HG02588 (cell line): ENCODE measurements at regions not wholly inside any gene's neighbourhood (a gene's known extent, or its start where the extent isn't known, plus 50 kb on each side); places are given as distances from the start of the nearest gene placed in this dataset.

Experiments
- ATAC-seq: cut with Tn5 transposase; IDR thresholded peaks from one replicate; pipeline ENCODE4 v1.9.1; 2021; ENCODE audit warnings: mild to moderate bottlenecking, moderate library complexity; ENCODE audit not compliant: unreplicated experiment

DNA sequence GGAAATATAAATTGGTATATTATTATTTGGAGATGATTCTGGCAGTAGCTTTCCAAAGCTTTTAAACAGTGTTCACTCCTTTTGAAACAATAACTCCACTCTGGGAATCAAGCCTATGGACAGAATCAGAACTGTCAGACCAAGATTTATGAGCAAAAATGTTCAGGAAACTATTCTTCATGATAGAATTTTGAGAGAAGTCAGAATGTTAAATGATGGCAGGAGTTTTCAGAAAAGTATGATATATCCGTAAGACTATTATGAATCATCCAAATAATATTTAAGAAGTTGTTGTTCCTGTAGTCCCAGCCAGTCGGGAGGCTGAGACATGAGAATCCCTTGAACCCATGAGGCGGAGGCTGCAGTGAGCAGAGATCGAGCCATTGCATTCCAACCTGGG, 50.5 kb upstream of the ADGRG2 start:
- no peak for ATAC-seq

DNA sequence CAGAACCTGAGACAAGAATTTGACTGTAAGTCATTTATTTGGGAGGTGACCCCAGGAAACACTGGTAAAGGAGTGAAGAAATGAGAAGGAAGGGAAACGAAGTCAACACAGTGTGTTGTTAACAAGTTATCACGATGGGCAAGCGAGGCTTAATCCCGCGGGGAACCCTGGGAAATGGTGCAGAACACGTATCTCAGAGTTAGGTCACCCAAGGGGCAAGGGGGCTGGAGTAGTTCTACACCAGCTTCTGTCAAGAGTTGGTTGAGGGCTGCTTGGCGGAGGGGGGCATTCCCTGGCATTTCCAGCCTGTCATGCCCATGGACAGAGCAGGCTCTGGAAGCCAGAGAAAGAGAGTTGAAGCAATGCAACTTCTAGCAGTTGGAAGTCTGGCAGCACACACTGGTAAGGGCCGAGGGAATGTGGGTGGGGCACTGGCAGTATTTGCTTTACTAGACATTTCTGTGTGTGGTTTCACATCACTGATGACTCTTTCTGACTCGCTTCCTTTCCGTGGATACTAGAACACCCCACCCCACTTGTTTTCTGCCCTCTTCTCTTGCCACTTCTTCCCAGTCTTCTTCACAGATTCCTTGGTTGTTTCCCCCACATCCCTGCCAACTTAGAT, 52.2 kb upstream of the ADGRG2 start:
- ATAC-seq: no peak

DNA sequence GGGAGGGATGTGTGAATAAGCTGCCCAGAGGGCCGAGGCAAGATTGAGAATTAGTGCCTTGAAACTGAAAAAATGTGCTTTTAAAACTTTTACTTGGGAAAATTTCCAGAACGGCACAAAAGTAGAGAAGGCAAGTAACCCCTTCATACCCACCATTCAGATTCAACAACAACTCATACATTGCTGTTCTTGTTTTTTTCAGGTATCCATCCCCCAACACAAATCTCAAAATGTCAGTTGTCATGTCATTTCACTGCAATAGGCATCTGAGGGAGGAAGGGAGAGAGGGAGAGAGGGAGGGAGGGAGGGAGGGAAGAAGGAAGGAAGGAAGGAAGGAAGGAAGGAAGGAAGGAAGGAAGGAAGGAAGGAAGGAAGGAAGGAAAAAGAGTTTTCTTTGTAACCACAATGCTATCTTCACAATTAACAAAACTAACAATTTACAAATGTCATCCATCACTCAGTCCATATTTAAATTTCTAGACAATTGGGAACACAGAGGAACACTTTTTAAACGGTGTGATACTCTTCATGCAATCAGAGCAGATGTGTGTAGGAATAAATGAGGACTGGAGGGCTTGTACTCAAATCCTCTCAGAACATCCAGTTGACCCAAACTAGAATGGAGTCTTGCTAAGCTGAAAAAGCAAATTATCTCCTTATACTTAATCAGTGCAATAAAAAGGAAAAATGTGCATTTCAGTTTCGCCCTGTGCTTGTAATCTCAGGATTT, 54.8 kb upstream of the ADGRG2 start:
- no peak for ATAC-seq

DNA sequence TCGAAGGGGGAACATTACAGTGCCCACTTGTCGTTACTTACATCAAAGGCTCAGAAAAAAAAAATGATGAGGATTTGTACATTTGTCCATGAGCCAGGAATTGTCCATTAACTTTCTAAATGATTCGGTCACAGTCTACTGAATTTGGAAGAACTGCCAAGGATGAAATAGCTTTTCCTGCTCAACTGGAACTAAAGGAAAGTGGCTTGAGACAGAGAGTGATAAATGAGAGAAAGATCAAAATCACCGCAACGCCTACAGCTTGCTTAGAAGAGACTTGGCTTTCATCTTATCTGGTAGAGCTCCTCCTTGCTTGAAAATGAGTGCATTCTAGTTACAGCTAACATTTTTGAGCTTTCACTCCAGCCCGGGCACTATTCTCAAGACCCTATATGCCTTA, 55.5 kb upstream of the ADGRG2 start:
- no peak for ATAC-seq

DNA sequence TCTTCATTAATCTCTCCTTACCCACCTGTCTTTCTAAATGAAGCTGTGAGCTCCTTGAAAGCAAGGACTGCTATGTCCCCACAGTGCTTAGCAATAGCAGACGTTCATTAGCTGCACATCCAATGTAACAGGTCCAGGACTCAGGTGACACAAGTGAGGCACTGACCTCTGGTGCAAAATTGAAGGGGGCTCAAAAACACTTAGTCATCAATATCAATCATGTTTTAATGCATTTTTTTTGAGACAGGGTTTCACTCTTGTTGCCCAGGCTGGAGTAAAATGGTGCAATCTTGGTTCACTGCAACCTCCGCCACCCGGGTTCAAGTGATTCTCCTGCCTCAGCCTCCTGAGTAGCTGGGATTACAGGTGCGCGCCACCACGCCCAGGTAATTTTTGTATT, 56.1 kb upstream of the ADGRG2 start:
- no peak for ATAC-seq

DNA sequence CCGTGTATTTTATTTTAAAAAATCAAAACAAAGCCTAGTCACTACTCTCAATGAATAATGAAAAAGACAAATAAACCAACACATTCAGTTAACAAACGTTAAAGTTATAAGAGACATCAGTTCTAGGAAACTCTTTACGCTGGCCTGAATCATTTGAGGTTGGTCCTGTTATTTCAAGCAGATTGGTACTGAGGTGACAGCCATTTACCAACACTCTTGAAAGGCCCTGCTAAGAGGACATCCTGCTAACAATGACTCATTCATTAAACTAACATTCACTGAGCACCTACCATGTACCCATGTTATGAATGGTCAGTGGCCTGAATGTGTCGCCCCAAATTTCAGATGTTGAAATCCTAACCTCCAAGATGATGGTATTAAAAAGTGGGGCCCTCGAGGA, 57.1 kb upstream of the ADGRG2 start:
- no peak for ATAC-seq

DNA sequence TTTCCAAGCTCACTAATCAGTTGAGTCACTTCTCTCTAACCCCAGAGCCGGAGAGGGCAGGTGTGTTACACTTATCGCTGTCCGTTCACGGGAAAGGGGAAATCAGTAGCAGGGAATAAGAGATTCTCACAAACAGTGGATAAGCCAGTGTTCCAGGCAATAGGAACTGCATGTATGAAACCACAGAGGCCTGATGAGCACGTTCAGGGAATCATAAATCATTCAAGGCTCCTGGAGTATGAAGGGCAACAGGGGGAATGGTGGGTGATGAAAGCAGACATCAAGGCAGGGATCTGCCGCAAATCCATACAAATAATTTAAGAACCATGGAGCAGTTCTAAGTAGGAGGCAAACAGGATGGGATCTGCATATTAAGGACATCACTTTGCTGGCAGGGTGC, 59.1 kb upstream of the ADGRG2 start:
- no peak for ATAC-seq

DNA sequence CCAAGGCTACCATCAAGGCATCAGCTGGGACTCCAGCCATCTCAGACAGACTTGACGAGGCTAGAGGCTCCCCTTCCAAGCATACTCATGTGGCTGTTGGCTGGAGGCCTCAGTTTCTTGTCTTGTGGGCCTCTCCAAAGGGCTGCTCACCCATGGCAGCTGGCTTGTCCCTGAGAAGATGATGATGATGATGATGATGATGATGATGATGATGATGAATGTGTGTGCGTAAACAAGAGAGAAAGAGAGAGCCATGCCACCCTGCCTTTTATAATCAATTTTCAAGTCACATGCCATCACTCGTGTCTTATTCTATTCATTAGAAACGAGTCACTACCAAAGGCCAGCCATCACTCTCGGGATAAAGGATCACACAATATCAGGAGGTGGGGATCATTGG, 60.5 kb upstream of the ADGRG2 start:
- no peak for ATAC-seq

DNA sequence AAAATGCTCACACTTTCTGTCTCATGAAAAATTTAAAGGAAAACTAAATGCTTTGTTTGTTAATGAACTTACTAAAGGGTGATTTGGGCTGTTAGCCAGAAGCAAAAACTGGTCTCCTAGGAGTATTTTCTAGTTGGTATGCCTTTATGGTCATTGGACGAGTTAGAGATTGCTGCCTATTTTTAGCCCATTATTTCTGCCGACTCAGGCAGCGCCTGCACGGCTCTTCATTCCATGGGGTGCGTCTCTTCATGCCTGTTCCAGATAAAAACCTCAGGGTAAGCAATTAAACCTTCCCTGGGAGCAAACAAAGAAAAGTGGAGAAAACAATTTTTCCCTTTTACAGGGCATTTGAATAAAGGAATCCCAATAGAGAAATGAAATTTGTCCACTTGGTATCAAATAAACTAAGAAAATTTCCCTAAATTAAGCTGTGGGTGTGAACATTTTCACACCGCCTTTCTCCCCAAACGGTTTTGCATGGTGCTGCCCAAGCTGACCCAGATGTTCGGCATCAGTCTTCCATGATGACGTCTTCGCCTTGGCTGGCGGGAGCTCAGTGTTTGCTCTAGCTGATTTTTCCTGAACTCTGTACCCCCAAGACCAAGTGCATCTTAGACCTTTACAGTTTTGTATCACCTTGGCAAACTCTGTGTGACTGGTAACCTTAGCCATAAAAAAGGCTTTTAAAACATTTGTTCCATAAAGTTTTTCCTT, 61.7 kb upstream of the ADGRG2 start:
- ATAC-seq: no peak

DNA sequence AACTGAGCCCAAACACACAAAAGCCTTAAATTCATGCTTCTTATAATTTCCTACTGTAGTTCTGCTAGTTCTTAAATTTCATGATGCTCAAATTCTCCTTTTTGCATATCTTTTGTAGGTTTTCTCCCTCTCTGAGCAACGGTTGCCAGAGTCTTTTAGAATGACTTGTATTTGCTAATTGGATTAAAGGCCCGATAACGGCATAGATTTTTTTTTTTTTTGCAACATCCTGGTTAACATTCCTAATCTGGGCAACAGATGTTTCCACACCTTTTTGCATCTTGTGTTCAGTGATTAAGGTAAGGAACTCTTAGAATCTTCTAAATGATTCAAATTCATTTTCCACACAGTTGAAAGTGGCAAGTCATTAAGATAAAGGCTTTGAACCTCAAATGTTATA, 66.3 kb upstream of the ADGRG2 start:
- ATAC-seq: no peak

DNA sequence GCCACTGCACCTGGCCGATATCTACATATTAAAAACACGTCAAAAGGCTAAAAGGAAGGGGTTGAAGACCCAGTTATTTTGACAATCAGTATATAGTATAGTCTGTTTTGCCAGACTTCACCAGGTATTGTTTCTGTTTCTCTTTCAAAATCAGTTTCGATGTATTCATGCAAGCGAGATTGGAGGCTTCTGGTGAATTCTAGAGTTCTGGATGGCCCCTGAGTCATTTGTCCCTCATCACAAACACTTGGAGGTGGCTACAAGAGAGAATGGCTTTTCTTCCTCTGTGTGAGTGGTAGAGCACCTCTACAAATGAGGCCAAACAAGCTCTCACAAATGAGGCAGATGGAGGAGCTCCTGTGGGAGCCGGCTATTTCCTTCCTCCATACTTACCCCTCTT, 68.6 kb upstream of the ADGRG2 start:
- no peak for ATAC-seq

DNA sequence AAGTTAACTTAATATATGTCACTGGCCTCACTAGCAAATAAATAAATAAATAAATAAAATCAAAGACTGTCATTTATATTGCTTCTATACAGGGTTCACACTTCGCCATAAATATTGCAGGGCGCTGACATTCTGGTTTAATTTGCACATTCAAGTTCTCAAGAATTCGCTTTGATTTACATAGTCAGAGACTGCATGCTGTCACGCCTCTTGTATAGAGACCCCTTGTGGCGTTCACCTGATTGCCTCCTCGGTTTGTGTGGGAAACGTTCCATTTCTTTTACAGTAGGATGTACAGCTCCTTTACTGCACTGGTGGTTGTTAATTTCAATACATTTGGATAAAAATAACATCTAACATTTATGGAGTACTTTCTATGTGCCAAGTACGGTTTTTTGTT, 71.3 kb upstream of the ADGRG2 start:
- no peak for ATAC-seq

DNA sequence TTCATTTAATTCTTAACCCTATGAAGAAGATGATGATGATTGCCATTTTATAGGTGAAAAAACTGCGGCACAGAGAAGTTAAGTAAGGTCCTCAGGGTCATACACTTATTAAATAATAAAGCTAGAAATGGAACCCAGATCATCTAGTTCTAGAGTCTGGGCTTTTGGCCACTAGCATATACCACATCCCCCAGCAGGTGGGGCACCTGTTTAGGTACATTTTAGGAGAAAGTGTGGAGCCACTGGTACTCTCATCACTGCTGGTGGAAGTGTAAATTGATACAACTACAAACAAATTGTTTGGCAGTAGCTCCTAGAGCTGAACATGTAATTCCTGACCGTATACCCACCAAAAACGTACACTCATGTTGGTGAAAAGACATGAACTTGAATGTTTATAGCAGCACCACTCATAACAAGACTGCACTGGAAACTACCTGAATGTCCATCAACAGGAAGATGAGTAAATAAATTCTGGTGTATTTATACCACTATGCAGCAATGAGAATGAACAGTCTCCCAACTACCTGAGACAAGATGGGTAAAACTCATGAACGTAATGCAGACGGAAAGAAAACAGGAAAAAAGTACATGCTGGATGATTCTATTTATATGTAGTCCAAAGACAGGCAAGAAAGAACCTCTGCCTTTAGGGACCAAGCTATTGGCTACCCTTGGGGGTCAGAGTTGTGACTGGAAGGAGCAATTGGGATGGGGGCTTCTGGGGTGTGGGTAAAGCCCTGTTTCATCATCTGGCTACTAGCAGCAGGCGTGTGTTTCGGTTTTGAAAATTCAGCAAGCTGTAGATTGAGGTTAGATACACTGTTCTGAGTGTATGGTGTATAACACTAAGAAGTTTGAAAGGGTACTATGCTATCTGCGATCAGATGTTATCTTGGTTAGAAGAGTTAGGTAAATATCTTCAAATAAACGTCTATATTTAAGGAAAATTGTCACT, 72.3 kb upstream of the ADGRG2 start:
- peak; percentile 61 for ATAC-seq

DNA sequence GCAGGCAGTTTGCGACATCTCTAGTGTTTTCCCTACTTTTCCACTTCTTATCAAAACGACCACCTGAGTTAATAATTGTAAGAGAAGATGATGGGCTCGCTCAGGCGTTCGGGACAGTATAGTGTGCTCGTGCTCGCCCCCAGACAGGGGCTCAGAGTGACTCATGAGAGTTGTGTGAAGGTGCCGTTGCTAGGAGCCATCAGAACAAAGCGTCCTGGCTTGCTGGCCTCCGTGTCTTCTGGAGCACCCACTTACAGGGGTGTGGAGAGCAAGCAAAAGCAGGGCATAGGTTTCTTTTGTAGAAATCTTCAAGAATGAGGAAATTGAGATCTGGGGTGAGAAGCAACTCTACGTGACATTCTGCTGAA, 73.0 kb upstream of the ADGRG2 start:
- ATAC-seq: no peak

DNA sequence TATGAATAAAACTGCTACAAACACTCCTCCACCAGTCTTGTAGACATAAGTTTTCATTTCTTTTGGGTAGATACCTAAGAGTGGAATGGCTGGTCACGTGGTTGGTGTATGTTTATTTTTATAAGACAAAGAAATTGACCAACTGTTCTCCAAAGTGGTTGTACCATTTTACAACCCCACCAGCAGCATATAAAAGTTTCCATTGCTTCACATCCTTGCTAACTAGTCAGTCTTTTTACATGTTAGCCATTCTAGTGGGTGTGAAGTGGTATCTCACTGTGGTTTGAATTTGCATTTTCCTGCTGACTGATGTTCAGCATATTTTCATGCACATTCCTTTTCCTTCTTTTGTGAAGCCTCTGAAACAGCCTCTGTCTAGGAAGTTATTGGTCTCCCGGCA, 76.2 kb upstream of the ADGRG2 start:
- no peak for ATAC-seq

DNA sequence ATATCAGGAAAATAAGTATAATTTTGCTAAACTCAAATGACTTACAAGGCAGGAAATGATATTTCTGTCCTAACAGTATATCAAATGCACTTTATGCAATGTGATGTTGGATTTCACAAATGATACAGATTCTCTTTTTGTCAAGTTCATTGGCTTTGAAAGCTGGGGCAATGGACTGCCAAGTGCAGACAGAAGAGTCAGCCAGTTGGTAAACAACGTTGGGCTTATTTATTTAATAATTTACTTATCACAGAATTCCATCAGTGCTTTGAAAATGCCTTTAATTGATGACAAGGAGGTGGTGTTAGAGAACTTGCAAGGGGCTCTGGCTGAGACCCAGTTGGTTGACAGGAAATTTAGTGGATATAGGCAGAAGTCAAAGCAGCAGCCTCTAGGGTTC, 79.9 kb upstream of the ADGRG2 start:
- ATAC-seq: no peak

DNA sequence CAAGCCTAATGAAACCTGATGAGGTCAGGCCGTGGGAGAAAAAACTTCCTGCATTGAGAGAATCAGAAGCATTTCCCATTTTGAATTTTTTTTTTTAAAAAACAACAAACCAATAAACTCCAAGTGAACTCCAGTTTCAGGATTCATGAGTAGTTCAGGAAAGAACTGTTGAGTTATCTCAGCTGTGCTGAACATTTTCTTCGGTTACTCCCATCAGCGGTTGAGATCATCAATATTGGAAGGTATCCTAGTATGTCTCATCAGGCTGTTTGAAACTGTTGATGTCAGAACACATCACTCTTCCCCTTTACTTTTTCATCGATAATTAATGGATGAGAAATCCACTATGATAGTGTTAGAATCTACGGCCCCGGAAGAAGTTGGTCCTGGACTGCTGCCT, 82.4 kb upstream of the ADGRG2 start:
- ATAC-seq: no peak

DNA sequence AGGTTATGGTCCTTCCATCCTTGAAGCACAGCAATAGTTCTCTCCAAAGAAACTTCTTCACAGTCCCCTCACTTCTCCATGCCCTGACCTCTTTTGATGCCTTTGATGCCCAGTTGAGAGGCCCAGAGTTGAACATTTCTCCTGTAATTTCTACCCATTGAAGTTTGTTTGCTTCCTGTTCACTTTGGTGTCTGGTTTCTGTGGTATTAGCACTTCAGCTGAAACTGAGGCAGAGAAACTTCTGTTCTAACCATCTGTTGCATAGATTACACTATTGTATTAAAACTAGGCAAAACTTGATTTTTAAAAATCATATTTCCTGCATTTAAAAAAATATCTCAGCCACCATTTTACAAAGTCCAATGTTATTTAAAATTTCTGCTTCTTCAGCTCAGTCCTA, 89.8 kb upstream of the ADGRG2 start:
- no peak for ATAC-seq

DNA sequence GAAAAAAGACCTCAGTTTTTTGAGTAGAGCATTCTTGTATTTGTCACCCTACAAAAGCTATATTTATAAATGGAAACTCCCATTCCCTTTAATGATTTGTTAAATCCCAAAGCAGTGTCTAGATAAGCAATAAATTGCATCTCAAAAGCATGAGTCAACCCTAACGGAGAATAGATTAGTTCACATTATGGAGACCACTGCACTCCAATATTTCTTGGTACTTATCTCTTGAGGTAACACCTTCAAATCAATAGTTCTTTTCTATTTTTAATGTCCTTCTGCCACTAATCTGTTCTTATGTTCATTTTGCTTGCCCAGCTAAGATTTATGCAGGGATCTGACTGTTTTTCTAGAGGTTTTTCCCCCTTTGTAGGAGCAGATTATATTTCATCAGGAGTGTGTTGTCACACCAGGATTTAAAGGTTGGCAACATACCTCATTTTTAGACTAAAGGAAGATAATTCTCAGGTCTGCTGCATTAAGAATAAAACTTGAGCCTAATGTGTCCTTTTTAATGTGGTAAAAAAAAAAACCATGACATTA, 91.4 kb upstream of the ADGRG2 start:
- no peak for ATAC-seq

DNA sequence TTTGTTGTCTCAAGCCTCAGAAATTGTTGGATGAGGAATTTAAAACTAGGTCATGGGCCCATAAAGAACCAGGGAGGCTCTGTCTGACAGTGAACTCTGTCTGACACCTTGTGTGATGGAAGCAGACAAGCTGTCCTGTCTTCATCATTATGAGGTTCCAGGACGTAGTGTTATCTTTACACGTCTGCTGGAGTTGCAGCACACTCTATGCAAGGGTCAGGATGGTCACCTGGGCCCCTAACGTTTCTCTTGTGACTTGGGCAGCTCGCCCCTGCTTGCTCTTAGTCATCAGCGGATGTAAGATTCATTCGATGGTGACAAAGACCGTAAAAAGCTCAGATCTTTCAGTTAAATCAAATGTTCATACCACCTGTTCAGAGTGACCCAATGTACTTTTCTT, 92.0 kb upstream of the ADGRG2 start:
- ATAC-seq: no peak

DNA sequence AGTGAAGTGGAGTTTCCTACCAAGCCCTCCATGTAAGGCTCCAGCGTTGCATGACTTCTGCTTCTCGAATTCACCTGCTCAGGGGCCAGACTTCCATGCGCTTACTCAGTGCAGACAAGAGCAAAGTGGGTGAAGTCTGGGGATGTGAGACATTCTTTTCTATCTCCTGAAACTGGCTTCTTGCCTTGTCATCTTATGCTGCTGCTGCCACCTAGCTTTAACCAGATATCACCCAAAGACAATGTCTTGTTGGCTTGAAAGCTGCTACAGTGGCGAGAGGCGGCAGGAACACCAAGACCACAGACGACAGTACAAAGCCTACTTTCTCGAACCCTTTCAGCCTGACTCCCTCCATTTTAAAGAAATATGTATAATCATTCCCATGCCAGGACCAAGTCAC, 103.6 kb upstream of the ADGRG2 start:
- ATAC-seq: no peak
